Epithelial cell of proximal tubule (primary cell): ENCODE measurements at regions not wholly inside any gene's neighbourhood (a gene's known extent, or its start where the extent isn't known, plus 50 kb on each side); places are given as distances from the start of the nearest gene placed in this dataset.

Experiments
- DNase-seq: peaks from one replicate; pipeline ENCODE4 v3.0.0-alpha.2; 2011; ENCODE audit warnings: low read depth
- H3K4me3 ChIP-seq: 2 replicates; pipeline ENCODE4 v1.5.1; 2011; ENCODE audit warnings: low read depth, mild to moderate bottlenecking, low read length
- TF ChIP-seq, protein P1 (sequence below): conservative IDR thresholded peaks from 2 replicates; pipeline ENCODE4 v1.5.1; 2012; ENCODE audit warnings: low read depth, mild to moderate bottlenecking, low read length

DNA sequence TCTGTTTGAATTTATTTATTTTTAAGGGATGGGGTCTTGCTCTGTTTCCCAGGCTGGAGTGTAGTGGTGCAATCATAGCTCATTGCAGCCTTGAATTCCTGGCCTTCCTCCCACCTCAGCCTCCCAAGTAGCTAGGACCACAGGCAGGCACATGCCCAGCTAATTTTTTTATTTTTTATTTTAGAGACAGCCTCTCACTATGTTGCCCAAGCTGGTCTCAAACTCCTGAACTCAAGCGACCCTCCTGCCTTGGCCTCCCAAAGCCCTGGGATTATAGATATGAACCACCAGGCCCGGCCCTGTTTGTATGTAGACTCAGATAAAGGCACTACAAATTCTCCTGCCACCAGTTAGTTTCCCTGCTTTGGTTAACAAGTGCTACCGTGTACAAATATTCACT is 142.9 kb upstream of the SOX4 start:
- TF ChIP-seq, protein P1, sequence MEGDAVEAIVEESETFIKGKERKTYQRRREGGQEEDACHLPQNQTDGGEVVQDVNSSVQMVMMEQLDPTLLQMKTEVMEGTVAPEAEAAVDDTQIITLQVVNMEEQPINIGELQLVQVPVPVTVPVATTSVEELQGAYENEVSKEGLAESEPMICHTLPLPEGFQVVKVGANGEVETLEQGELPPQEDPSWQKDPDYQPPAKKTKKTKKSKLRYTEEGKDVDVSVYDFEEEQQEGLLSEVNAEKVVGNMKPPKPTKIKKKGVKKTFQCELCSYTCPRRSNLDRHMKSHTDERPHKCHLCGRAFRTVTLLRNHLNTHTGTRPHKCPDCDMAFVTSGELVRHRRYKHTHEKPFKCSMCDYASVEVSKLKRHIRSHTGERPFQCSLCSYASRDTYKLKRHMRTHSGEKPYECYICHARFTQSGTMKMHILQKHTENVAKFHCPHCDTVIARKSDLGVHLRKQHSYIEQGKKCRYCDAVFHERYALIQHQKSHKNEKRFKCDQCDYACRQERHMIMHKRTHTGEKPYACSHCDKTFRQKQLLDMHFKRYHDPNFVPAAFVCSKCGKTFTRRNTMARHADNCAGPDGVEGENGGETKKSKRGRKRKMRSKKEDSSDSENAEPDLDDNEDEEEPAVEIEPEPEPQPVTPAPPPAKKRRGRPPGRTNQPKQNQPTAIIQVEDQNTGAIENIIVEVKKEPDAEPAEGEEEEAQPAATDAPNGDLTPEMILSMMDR = no peak
- no peak overlapping the region for H3K4me3 ChIP-seq
- DNase-seq = no peak

DNA sequence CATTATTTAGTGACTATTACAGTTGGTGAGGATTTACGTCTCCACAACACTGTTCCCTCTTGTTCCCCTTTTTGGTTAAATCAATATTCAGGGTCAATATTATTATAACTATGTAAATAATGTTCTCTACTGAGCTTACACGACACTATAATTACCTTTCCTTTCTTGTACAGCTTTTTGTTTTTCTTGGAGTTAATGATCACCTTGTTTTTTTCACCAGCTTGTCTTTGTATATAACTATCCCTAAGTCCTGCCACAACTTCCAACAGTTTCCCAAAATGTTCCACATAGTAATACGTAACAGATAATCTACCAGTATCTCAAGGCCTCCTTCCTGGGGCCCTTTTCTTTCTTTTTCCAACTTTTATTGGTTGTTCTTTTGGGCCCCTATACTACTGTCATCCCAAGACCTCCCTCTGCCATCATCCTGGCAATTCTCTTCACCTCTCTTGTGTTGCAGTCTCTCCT is 142.0 kb upstream of the SOX4 start:
- no peak overlapping the region for H3K4me3 ChIP-seq
- no peak for DNase-seq
- TF ChIP-seq, protein P1 = no peak

DNA sequence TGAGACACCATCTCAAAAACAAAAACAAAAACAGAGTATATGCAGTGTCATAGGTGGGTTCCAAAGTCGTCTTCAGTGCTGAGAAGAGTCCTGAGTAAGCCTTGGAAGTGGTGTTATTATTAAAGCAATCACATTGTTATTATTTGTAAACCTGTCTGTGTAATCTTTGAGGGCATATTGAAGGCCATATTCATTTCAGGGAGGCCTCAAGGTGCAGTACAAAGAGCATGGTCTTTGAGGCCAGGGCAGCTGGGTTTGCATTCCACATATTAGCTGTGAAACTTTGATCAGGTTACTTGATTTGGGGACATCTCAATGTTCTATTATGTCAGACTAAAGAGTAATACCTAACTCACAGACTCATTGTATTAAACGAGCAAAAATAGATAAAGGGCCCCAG is 139.3 kb upstream of the SOX4 start:
- TF ChIP-seq, protein P1 = no peak
- no peak overlapping the region for H3K4me3 ChIP-seq
- no peak for DNase-seq

DNA sequence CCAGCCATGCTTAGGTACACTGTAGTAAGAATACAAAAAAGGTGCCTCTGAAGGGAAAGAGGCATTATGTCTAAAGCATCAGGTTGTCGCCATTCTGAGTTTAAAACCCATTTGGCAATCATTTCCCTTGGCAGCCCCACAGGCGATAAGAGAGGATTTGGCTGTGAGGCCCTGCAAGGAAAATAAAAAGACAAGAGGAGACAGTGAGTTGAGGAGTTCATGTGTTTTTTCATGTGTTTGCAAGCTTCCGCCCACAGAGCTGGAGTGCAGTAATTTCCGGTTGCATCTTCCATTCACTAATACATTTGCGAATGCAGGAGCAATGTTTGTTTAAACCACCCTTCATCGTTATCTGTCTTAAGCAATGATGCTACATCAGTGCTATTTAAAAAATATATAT is 138.5 kb upstream of the SOX4 start:
- no peak for DNase-seq
- TF ChIP-seq, protein P1 = no peak
- H3K4me3 ChIP-seq = no peak overlapping the region

DNA sequence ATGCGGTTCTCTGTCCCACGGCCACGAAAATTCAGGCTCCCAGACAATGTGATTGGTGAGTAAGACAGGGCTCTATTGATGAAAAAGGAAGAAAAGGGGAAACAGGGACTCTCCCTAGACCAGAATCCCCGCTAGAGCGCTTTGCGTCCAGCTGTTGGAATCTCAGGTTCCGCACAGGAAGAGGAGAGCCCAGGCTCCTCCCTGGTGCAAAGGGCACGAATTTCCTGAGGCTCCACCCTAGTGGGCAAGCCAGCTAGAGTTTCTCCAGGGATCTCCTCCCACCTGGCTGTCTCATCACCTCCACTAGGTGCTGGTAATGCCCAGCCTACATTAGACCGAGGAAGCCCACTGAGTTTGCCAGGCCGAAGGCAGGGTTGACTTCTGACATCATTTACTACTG is 135.9 kb upstream of the SOX4 start:
- DNase-seq = no peak
- TF ChIP-seq, protein P1 = no peak
- no peak overlapping the region for H3K4me3 ChIP-seq

DNA sequence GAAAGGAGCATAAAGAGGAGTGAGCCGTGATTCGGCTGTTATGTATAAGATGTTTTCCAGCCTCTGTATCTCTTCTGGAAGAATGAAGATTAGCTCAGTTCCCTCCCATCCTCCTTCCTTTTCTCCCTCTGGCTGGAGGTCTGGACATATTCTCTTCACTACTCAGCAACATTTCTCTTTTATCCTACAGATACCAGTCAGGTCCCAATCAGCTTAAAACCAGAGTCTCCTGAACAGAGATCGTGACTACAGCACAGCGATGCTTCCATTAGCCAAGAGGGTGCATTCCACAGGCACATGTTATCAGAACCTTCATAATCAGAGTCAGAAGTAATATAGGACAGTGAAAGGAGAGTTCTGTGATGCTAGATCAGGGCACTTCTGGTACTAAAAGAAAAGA is 133.9 kb upstream of the SOX4 start:
- TF ChIP-seq, protein P1 = no peak
- DNase-seq = no peak
- H3K4me3 ChIP-seq = no peak overlapping the region

DNA sequence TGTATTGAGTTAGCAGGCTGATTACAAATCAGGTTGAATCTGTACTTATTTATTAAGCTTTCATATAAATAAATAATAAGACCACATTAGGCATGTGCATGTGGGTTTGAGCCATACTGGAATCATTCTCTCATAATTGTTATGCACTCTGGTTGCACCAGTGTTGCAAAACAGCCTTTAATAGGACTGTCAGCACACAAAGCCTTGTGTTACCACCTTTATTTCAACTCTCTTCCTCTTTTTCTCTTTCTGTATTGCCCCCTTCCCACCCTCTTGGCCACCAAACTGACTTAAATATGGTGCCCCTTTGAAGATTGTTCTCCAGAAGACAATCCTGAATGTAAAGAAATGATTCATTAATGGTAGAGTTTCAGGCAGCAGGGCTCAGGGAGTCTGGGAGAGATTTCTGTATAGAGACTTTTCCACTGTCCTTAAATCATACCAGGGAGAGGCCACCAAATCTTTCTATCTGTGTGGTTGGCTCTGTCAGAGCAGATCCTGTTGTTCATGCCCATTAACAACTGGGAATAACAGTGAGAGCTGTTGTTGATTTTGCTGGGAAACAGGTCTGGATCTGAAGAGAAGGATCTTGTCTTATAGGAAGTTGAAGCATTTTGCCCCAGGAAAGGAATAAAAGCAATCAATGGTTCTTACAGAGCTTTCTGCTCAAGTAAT is 131.6 kb upstream of the SOX4 start:
- no peak overlapping the region for H3K4me3 ChIP-seq
- DNase-seq = no peak
- TF ChIP-seq, protein P1 = no peak
